Upper lobe of right lung (tissue), 1 donor: ENCODE measurements at regions not wholly inside any gene's neighbourhood (a gene's known extent, or its start where the extent isn't known, plus 50 kb on each side); places are given as distances from the start of the nearest gene placed in this dataset.

Experiments
- ATAC-seq: fragments of 200-7000 bp; cut with Tn5 transposase; one replicate; pipeline ENCODE4 v1.9.1; 2020; ENCODE audit warnings: mild to moderate bottlenecking, moderate library complexity
- DNase-seq: peaks from one replicate; pipeline ENCODE4 v3.0.0-alpha.2; 2020
- H3K27ac ChIP-seq: fragments of 200-600 bp; one replicate; pipeline ENCODE4 v1.8.0; 2022
- H3K27me3 ChIP-seq: fragments of 200-600 bp; one replicate; pipeline ENCODE4 v1.8.0; 2022; ENCODE audit warnings: mild to moderate bottlenecking
- H3K36me3 ChIP-seq: fragments of 200-600 bp; one replicate; pipeline ENCODE4 v1.8.0; 2022
- H3K4me1 ChIP-seq: fragments of 200-600 bp; one replicate; pipeline ENCODE4 v1.8.0; 2022
- H3K4me3 ChIP-seq: fragments of 200-600 bp; one replicate; pipeline ENCODE4 v1.8.0; 2022; ENCODE audit warnings: mild to moderate bottlenecking
- H3K9me3 ChIP-seq: fragments of 200-600 bp; one replicate; pipeline ENCODE4 v1.8.0; 2022
- intact Hi-C: fragments of 100-400 bp; cut with DNase I; formaldehyde crosslinking; loops from one replicate; pipeline ENCODE4 v1.11.0; 2022
- TF ChIP-seq, protein P1 (sequence below): fragments of 200-600 bp; IDR thresholded peaks from one replicate; pipeline ENCODE4 v1.8.0; 2022; ENCODE audit warnings: antibody characterized with exemption
- donor health status: DM: no; HTN: yes; CAD: no; lungs with severe emphysema.

DNA sequence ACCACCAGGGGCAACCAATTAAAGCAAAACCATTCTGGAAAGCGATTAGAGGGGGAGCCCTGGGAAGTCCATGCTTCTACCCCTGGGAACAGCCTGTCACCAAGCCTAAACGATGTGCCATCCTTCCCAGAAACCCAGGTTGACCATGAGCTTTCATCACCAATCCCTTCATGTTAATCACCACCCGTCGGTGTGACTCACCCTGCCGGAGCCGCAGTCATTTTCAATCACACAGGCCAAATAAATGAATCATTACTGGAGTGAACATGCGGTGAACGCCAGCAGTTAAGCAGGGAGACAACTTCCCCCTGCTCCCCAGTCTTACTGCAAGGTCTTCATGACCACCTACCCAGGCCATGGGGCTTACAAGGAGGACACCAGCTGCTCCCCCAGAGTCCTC is 308.8 kb downstream of the AJAP1 start:
- Histone ChIP-seq H3K4me3 (no peak overlapping the region), H3K27me3 (no peaks in the 10 kb centered on the region), H3K9me3 (no peaks in the 10 kb centered on the region), H3K27ac (no peak overlapping the region), H3K4me1 (no peaks in the 10 kb centered on the region), H3K36me3 (no peaks in the 10 kb centered on the region)
- intact Hi-C loops = no loop called here
- ATAC-seq = no peak
- peak; percentile 30 for DNase-seq
- TF ChIP-seq, protein P1, sequence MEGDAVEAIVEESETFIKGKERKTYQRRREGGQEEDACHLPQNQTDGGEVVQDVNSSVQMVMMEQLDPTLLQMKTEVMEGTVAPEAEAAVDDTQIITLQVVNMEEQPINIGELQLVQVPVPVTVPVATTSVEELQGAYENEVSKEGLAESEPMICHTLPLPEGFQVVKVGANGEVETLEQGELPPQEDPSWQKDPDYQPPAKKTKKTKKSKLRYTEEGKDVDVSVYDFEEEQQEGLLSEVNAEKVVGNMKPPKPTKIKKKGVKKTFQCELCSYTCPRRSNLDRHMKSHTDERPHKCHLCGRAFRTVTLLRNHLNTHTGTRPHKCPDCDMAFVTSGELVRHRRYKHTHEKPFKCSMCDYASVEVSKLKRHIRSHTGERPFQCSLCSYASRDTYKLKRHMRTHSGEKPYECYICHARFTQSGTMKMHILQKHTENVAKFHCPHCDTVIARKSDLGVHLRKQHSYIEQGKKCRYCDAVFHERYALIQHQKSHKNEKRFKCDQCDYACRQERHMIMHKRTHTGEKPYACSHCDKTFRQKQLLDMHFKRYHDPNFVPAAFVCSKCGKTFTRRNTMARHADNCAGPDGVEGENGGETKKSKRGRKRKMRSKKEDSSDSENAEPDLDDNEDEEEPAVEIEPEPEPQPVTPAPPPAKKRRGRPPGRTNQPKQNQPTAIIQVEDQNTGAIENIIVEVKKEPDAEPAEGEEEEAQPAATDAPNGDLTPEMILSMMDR = no peak

DNA sequence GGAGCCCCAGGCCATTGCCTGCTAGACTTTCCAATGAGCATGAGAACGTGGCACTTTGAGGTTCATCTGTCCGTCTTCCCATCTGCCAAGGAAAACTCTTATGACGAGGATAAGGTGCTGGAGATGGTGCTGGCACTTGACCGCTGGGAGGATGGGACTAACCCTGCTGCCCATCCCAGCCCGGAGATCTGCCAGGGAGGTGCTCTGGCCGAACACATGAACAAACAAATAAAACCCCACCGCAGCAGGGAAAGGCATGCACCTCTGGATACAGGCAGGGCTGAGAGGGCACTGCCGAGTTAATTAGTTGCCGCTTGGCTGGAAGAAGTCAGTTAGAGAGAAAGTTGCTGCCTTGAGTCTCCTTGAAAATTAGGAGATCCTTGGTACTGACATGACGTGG is 308.4 kb downstream of the AJAP1 start:
- intact Hi-C loops = no loop called here
- ATAC-seq = no peak

DNA sequence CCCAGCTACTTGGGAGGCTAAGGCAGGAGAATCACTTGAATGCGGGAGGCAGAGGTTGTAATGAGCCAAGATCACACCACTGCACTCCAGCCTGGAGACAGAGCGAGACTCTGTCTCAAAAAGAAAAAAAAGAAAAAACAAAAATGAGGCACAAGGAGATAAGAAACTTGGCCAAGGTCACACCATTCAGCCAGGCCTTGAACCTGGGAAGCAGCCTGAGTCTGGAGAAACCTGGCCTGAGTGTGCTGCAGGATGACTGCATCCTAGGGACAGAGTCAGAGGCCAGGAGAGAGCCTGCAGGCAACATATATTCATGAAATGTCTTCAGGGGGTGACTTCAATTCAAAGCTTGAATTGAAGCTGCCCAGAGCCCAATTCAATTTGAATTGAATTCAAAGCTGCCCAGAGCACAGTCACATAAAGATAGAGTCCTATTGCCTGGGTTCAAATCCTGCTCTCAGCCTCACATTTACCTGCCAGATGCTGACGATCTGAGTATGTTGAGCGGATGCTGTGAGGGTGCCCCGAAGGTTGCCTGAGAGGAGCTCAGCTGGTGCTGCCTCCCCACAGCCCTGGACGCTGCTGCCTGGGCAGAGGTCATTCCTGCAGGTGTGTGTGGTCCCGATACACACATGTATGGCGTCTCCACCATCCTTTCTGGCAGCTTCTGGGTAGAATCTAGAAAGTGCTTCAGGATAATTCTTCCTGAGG is 307.7 kb downstream of the AJAP1 start:
- Histone ChIP-seq H3K9me3 (no peaks in the 10 kb centered on the region), H3K27ac (no peak overlapping the region), H3K27me3 (no peaks in the 10 kb centered on the region), H3K4me3 (no peak overlapping the region), H3K4me1 (no peaks in the 10 kb centered on the region), H3K36me3 (no peaks in the 10 kb centered on the region)
- intact Hi-C loops = no loop called here
- TF ChIP-seq, protein P1 = no peak
- no peak for ATAC-seq
- peak; percentile 20 for DNase-seq

More for the DNA sequence above, 308.4 kb downstream of the AJAP1 start:
- no peak for DNase-seq
- H3K27ac ChIP-seq = no peak overlapping the region
- no peaks in the 10 kb centered on the region for H3K36me3 ChIP-seq
- H3K4me1 ChIP-seq = no peaks in the 10 kb centered on the region
- H3K4me3 ChIP-seq = no peak overlapping the region
- TF ChIP-seq, protein P1 = no peak
- H3K9me3 ChIP-seq = no peaks in the 10 kb centered on the region
- H3K27me3 ChIP-seq = no peaks in the 10 kb centered on the region

DNA sequence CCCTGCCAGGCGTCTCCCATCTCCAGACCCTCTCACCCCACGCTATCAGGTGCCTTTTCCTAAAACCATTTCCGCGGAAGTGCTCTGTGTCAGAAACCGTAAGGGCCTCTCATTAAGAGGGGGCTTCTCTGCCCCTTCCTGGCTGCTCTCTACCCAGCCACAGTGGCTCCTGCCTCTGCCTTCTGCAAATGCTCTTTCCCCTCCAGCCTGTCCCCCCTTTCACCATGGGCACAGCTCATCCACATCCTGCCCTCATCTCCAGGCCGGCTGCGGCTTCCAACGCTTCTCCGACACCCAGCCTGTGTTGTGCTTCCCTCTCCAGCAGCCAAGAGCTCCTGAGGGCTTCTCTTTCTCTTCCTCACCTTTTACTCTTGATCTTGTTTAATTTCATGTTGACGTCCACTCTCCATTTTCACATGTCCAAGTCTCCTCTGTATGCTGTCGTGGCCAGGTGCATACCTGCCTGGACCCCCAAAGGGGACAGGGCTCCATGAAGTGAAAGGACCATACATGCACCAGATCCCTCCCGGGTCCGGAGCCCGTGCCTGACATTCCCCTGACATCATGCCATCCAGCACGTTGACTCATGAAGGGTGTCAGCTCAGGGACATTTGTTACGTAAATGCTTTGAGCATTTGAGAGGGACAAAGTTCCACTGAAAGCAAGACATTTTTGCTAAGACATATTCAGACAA is 306.5 kb downstream of the AJAP1 start:
- no peaks in the 10 kb centered on the region for H3K4me1 ChIP-seq
- TF ChIP-seq, protein P1 = no peak
- H3K4me3 ChIP-seq = no peak overlapping the region
- ATAC-seq (no peak), DNase-seq (peak; percentile 33)
- no peaks in the 10 kb centered on the region for H3K36me3 ChIP-seq
- H3K27me3 ChIP-seq = no peaks in the 10 kb centered on the region
- H3K27ac ChIP-seq = no peak overlapping the region
- H3K9me3 ChIP-seq = no peaks in the 10 kb centered on the region
- intact Hi-C loops = no loop called here

DNA sequence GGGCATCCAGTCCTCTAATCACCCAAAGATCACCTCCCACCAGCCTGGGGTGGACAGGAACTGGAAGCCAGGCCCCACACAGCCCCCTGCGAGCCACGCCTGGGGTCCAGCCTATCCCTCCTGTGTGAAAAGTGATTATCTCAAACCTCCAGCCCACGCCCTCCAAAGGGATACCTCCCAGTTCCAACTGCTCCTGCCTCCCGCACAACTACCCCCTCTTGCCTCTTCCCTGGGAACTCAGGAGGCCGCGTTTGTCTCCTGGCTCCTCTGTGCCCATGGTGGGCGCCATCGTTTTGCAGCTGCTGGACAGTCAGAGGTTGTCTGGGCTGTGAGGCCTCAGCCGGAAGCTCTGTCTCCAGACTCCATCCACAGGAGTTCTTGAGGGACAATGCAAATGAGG is 305.9 kb downstream of the AJAP1 start:
- Histone ChIP-seq H3K9me3 (no peaks in the 10 kb centered on the region), H3K4me1 (no peaks in the 10 kb centered on the region), H3K4me3 (no peak overlapping the region), H3K27ac (no peak overlapping the region), H3K27me3 (no peaks in the 10 kb centered on the region), H3K36me3 (no peaks in the 10 kb centered on the region)
- DNase-seq = no peak
- no peak for ATAC-seq
- TF ChIP-seq, protein P1 = no peak
- intact Hi-C loops = no loop called here
